HepG2 (cell line): ENCODE measurements at regions not wholly inside any gene's neighbourhood (a gene's known extent, or its start where the extent isn't known, plus 50 kb on each side); places are given as distances from the start of the nearest gene placed in this dataset.
"Not testable (repeated sequence)": the region's sequence is repeated elsewhere in the genome, so short reads cannot be mapped to it uniquely, and the experiment has no call there.

ENCODE experiments used
- ATAC-seq: fragments of 200-7000 bp; cut with Tn5 transposase; 3 replicates; pipeline ENCODE4 v1.9.1; 2020; ENCODE audit warnings: mild to moderate bottlenecking, moderate library complexity
- BruUV-seq: library from RNA; stranded (reverse); fragments of 400-500 nt; replicated peaks from 2 replicates; lab custom pipeline; 2021; lab: Mats Ljungman, UMichigan
- CTCF ChIA-PET: fragments of 300-600 bp; formaldehyde crosslinking; extraction: SDS; loops from one replicate; lab custom pipeline; 2021; ENCODE audit warnings: low total read pairs, inconsistent platforms, low intra/inter-chr PET ratio; lab: Yijun Ruan, JAX
- POLR2A ChIA-PET: fragments of 350-600 bp; sonication (Branson Sonifier 250); formaldehyde crosslinking; loops from one replicate; lab custom pipeline; 2020; ENCODE audit warnings: antibody characterized with exemption, inconsistent platforms; lab: Yijun Ruan, JAX
- DNase-seq: peaks from one replicate; pipeline ENCODE4 v3.0.0-alpha.2; 2015; ENCODE audit warnings: low spot score
- FAIRE-seq: peaks from 3 replicates; lab custom pipeline; 2011; peaks lifted over from hg19 to GRCh38; lab: Jason Lieb, UNC
- H2AFZ ChIP-seq: one replicate; pipeline ENCODE4 v1.6.1; 2011; ENCODE audit warnings: low read length, inconsistent platforms
- H3K27ac ChIP-seq: fragments of 300-600 bp; 3 replicates; pipeline ENCODE4 v1.8.0; 2011; ENCODE audit warnings: mixed run types, mild to moderate bottlenecking, mixed read lengths, low read length, inconsistent platforms; ENCODE audit not compliant: insufficient read depth; ENCODE audit errors: extremely low read length
- H3K27me3 ChIP-seq, 2 experiments: fragments of 200-600 bp in 1 of 2; 2 replicates in 1 of 2; 3 replicates in 1 of 2; pipeline versions ENCODE4 v1.6.0 to v1.8.0; 2011; ENCODE audit warnings: low read length in 2 of 2, mild to moderate bottlenecking in 2 of 2, moderate library complexity in 2 of 2, inconsistent platforms in 1 of 2; ENCODE audit not compliant: insufficient read depth in 2 of 2, control insufficient read depth in 1 of 2
- H3K36me3 ChIP-seq, 2 experiments: fragments of 200-600 bp in 1 of 2; replicated peaks in 1 of 2; 2 replicates in 1 of 2; 3 replicates in 1 of 2; pipeline versions ENCODE4 v1.5.1 to v1.8.0; 2011; ENCODE audit warnings: low read length in 2 of 2, inconsistent platforms in 1 of 2; ENCODE audit not compliant: insufficient read depth in 2 of 2, control insufficient read depth in 1 of 2
- H3K4me1 ChIP-seq: 2 replicates; pipeline ENCODE4 v1.5.1; 2012; ENCODE audit warnings: low read length, inconsistent platforms; ENCODE audit not compliant: insufficient read depth
- H3K4me2 ChIP-seq: 2 replicates; pipeline ENCODE4 v1.6.0; 2011; ENCODE audit warnings: low read depth, low read length, inconsistent platforms
- H3K4me3 ChIP-seq, 3 experiments: fragments of 200-600 bp in 1 of 3; sonication (generic), shearing (Covaris generic) in 1 of 3; replicated peaks in 1 of 3; 2 replicates each; pipeline ENCODE4 v1.5.1; 2011 to 2016; ENCODE audit warnings: low read length in 3 of 3, inconsistent platforms in 2 of 3, low read depth in 2 of 3, mild to moderate bottlenecking in 2 of 3, control low read depth in 1 of 3, mixed read lengths in 1 of 3; ENCODE audit not compliant: insufficient read depth in 1 of 3
- H3K79me2 ChIP-seq: one replicate; pipeline ENCODE4 v1.6.1; 2011; ENCODE audit warnings: low read length, inconsistent platforms; ENCODE audit not compliant: insufficient read depth
- H3K9ac ChIP-seq: 2 replicates; pipeline ENCODE4 v1.6.0; 2011; ENCODE audit warnings: mild to moderate bottlenecking, low read depth, low read length, inconsistent platforms; ENCODE audit not compliant: insufficient read depth
- H3K9me3 ChIP-seq: 2 replicates; pipeline ENCODE4 v1.5.1; 2012; ENCODE audit warnings: mild to moderate bottlenecking, low read length
- H4K20me1 ChIP-seq: 2 replicates; pipeline ENCODE4 v1.6.0; 2011; ENCODE audit warnings: inconsistent platforms, mild to moderate bottlenecking, low read length, moderate library complexity; ENCODE audit not compliant: insufficient read depth
- PITX1 ChIP-seq: sonication (generic); formaldehyde crosslinking; IDR thresholded peaks from 2 replicates; pipeline ENCODE4 v1.5.1; 2020; ENCODE audit warnings: mild to moderate bottlenecking, missing genetic modification reagents
- STAG1 ChIP-seq: sonication (generic); formaldehyde crosslinking; IDR thresholded peaks from 2 replicates; pipeline ENCODE4 v1.4.0; 2020; ENCODE audit warnings: missing genetic modification reagents
- TEAD3 ChIP-seq: optimal IDR thresholded peaks from 2 replicates; pipeline ENCODE3; 2016; ENCODE audit warnings: borderline replicate concordance
- ZNF816 ChIP-seq: sonication (generic); formaldehyde crosslinking; IDR thresholded peaks from 2 replicates; pipeline ENCODE4 v1.8.0; 2022; ENCODE audit warnings: missing genetic modification reagents, mild to moderate bottlenecking, borderline replicate concordance
- WGBS: methylation state at CpG from one replicate; pipeline ENCODE4 v1.1.6; 2017; ENCODE audit warnings: low lambda C conversion rate; 5-methylcytosine and 5-hydroxymethylcytosine counted together
- in situ Hi-C: cut with HindIII; loops from 2 replicates; pipeline ENCODE4 v1.10.0; 2017; ENCODE audit warnings: low pct_unique_long_range_greater_than_20kb; ENCODE audit not compliant: extremely low pct_ligation_motif_present
- intact Hi-C: fragments of 100-400 bp; cut with micrococcal nuclease; formaldehyde crosslinking; loops from one replicate; pipeline ENCODE4 v1.10.0; 2022; ENCODE audit not compliant: unreplicated experiment
- TF ChIP-seq, protein P1 (sequence below): sonication (generic); IDR thresholded peaks from 2 replicates; pipeline ENCODE4 v1.6.1; 2016; ENCODE audit warnings: low read depth, borderline replicate concordance
- TF ChIP-seq, protein P2 (sequence below): sonication (generic); formaldehyde crosslinking; conservative IDR thresholded peaks from 2 replicates; pipeline ENCODE4 v1.4.0; 2020; ENCODE audit warnings: missing genetic modification reagents
- TF ChIP-seq, protein P3 (sequence below): sonication (generic); formaldehyde crosslinking; IDR thresholded peaks from 2 replicates; pipeline ENCODE4 v1.5.0; 2020; ENCODE audit warnings: missing genetic modification reagents
- TF ChIP-seq, protein P4 (sequence below): sonication (generic); formaldehyde crosslinking; IDR thresholded peaks from 2 replicates; pipeline ENCODE4 v1.4.0; 2020; ENCODE audit warnings: missing genetic modification reagents, mild to moderate bottlenecking, borderline replicate concordance
- TF ChIP-seq, protein P5 (sequence below): sonication (generic); formaldehyde crosslinking; IDR thresholded peaks from 2 replicates; pipeline ENCODE4 v1.5.0; 2020; ENCODE audit warnings: mild to moderate bottlenecking, missing genetic modification reagents, moderate library complexity

DNA sequence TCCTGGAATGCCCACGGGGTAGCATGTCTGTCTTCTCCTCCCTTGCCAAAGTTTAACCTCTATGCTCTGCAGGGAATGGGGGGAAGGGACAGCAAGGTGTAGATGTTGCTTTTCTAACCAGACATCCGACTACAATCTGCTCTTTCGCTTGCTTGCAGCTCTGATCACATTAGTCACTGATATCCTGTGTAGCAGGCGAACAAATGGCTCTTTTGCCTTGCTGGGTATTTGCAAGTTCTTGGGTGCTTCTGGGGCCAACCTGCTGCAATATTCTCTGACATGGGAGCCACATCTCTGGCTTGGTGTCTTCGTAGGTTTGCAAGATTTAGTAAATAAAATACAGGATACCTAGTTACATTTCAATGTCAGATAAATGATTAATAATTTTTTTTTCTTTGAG, 190.0 kb downstream of the ASB1 start (continued):
- TF ChIP-seq, protein P1, sequence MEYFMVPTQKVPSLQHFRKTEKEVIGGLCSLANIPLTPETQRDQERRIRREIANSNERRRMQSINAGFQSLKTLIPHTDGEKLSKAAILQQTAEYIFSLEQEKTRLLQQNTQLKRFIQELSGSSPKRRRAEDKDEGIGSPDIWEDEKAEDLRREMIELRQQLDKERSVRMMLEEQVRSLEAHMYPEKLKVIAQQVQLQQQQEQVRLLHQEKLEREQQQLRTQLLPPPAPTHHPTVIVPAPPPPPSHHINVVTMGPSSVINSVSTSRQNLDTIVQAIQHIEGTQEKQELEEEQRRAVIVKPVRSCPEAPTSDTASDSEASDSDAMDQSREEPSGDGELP: no peak
- TF ChIP-seq ZNF816 (CRISPR knock-in tag) (no peak), PITX1 (CRISPR knock-in tag) (no peak), TEAD3 (no peak)
- TF ChIP-seq, protein P2, sequence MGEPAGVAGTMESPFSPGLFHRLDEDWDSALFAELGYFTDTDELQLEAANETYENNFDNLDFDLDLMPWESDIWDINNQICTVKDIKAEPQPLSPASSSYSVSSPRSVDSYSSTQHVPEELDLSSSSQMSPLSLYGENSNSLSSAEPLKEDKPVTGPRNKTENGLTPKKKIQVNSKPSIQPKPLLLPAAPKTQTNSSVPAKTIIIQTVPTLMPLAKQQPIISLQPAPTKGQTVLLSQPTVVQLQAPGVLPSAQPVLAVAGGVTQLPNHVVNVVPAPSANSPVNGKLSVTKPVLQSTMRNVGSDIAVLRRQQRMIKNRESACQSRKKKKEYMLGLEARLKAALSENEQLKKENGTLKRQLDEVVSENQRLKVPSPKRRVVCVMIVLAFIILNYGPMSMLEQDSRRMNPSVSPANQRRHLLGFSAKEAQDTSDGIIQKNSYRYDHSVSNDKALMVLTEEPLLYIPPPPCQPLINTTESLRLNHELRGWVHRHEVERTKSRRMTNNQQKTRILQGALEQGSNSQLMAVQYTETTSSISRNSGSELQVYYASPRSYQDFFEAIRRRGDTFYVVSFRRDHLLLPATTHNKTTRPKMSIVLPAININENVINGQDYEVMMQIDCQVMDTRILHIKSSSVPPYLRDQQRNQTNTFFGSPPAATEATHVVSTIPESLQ (CRISPR knock-in tag): no peak
- TF ChIP-seq, protein P3, sequence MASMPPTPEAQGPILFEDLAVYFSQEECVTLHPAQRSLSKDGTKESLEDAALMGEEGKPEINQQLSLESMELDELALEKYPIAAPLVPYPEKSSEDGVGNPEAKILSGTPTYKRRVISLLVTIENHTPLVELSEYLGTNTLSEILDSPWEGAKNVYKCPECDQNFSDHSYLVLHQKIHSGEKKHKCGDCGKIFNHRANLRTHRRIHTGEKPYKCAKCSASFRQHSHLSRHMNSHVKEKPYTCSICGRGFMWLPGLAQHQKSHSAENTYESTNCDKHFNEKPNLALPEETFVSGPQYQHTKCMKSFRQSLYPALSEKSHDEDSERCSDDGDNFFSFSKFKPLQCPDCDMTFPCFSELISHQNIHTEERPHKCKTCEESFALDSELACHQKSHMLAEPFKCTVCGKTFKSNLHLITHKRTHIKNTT (CRISPR knock-in tag): no peak
- TF ChIP-seq, all 625 proteins: peak for 0

DNA sequence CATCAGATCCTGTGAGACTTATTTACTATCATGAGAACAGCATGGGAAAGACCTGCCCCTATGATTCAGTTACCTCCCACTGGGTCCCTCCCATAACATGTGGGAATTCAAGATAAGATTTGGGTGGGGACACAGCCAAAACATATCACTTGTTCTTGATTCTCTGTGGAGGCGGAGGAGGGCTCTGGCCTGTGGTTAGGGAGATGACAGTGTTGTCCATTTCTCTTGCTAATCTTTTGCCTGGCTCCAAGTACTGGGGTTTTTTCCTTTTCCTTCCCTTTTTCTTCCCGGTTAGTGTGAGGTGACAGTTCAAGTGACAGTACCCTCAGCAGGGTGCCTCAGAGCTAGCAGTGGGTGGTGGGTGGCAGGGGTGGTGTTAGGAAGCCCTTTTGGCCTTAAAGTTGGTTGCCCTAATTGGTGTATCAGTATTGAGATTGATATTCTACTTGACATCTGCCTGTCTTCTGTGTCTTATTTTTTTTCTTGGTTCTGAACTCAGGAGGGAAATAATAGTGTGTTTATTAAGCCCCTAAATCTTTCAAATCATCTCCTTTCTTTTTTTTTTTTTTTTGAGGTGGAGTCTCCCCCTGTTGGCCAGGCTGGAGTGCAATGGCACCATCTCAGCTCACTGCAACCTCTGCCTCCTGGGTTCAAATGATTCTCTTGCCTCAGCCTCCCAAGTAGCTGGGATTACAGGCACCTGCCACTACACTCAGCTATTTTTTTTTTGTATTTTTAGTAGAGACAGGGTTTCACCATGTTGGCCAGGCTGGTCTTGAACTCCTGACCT, 192.0 kb downstream of the ASB1 start:
- peaks cover 0 to 15% of the 10 kb centered on the region in 2 experiments; a peak in 3 of 5 replicates for H3K27me3 ChIP-seq
- H3K4me2 ChIP-seq, H3K9ac ChIP-seq, in situ Hi-C loops, H3K27ac ChIP-seq, H3K4me1 ChIP-seq, FAIRE-seq, H3K36me3 ChIP-seq, POLR2A ChIA-PET, DNase-seq, H3K4me3 ChIP-seq, ATAC-seq, CTCF ChIA-PET, H2AFZ ChIP-seq, H4K20me1 ChIP-seq, H3K9me3 ChIP-seq, intact Hi-C loops, H3K79me2 ChIP-seq, BruUV-seq: not testable (repeated sequence)
- WGBS: 43% methylated on average over 2 of the region's 2 CpGs
- TF ChIP-seq, protein P4, sequence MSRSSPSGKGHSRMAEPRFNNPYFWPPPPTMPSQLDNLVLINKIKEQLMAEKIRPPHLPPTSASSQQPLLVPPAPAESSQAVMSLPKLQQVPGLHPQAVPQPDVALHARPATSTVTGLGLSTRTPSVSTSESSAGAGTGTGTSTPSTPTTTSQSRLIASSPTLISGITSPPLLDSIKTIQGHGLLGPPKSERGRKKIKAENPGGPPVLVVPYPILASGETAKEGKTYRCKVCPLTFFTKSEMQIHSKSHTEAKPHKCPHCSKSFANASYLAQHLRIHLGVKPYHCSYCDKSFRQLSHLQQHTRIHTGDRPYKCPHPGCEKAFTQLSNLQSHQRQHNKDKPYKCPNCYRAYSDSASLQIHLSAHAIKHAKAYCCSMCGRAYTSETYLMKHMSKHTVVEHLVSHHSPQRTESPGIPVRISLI: 0 out of 2 replicates have a peak, but pooled peaks have one; percentile 42
- TF ChIP-seq, protein P5, sequence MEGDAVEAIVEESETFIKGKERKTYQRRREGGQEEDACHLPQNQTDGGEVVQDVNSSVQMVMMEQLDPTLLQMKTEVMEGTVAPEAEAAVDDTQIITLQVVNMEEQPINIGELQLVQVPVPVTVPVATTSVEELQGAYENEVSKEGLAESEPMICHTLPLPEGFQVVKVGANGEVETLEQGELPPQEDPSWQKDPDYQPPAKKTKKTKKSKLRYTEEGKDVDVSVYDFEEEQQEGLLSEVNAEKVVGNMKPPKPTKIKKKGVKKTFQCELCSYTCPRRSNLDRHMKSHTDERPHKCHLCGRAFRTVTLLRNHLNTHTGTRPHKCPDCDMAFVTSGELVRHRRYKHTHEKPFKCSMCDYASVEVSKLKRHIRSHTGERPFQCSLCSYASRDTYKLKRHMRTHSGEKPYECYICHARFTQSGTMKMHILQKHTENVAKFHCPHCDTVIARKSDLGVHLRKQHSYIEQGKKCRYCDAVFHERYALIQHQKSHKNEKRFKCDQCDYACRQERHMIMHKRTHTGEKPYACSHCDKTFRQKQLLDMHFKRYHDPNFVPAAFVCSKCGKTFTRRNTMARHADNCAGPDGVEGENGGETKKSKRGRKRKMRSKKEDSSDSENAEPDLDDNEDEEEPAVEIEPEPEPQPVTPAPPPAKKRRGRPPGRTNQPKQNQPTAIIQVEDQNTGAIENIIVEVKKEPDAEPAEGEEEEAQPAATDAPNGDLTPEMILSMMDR (CRISPR knock-in tag): peak; percentile 20; the same call in 1 of the 2 replicates
- TF ChIP-seq STAG1 (CRISPR knock-in tag): peak; percentile 48
